ENCODE measurements at regions not wholly inside any gene's neighbourhood (a gene's known extent, or its start where the extent isn't known, plus 50 kb on each side); places are given as distances from the start of the nearest gene placed in this dataset.
"Not testable (repeated sequence)": the region's sequence is repeated elsewhere in the genome, so short reads cannot be mapped to it uniquely, and the experiment has no call there.

DNA sequence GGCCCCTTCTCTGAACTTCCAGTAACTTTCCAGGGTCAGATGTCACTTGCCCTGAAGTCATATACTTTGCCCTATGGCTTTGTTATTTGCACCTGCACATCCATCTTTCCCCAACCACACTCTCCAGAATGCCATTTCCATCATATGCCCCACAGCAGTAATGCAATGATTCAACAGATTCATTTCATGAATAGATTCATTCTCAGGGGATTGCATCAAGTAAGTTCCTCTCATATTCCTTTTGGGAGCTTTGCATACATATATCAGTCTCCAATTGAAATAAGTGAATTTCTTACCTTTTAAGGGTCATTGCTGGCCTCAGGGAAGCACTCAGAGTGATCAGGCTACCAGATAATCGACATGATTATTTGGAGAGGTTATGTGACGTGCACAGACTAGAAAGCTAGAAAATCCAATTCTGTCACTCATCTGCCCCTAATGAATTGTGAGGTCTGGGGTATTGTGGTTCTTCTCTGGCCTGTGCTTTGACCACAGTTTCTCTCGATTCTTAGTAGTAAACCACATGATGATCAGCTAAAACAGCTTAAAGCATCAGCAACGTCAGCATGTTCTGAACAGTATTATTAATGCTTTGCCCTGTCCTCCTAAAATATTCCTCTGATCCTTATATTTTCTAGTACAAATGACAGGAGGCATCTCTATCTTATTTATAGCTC is 179.9 kb downstream of the ATPSCKMT start:
- DNase-seq, result no peak

GRCh38 chr5:10065428-10066000 is 184.2 kb downstream of the ATPSCKMT start:
- no peak for DNase-seq

DNA sequence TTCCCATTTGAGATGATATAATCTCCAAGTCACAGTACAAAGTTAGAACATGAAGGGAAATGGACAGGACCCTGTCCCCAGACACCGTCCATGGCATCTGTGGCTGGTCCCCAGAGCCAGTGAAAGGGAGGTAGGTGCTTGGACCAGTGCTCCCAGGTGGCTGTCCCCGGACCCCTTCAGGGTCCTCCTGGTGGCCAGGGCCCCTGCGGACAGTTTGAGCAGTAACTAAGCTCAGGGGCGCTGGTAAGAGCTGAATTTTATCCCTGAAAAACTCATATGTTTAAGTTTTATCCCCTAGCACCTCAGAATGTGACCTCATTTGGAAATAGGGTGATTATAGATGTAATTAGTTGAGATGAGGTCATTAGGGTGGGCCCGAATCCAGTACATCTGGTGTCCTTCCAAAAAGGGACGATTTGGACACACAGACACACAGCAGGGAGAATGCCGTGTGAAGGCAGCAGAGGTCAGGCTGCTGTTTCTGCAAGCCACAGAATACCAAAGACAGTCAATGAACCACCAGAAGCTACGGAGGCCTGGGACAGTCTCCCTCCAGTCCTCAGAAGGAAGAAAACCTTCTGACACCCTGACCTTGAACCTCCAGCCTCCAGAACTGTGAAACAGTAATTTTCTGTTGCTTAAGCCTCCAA is 185.0 kb downstream of the ATPSCKMT start:
- DNase-seq, result no peak

- no peak for DNase-seq
These were observed 185.7 kb downstream of the ATPSCKMT start for GRCh38 chr5:10063997-10064396.

GRCh38 chr5:10059980-10060379 is 189.7 kb downstream of the ATPSCKMT start:
- no peak for DNase-seq

DNA sequence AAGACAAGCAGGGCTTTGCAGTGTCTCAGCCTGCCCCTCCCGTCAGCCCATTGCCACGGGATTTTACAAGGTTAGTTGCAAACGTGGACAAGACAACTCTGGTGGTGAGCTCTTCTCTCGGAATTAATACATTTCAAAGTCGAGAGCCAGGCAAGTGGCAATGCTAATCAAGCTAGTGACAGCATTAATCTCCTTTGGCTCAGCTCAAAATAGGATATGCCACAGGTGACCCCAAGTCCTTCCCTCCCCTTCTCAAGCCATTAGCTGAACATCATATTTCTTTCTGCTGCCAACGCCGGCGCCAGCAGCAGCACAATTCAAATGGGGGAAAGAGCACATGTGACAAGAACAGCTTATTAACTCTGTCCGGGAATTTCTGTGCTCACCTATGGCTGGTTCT is 190.1 kb downstream of the ATPSCKMT start:
- no peak for DNase-seq

- DNase-seq, result no peak
These were observed 192.3 kb downstream of the ATPSCKMT start for GRCh38 chr5:10057356-10057755.

GRCh38 chr5:10056228-10056760 is 193.4 kb downstream of the ATPSCKMT start:
- DNase-seq, result no peak

DNA sequence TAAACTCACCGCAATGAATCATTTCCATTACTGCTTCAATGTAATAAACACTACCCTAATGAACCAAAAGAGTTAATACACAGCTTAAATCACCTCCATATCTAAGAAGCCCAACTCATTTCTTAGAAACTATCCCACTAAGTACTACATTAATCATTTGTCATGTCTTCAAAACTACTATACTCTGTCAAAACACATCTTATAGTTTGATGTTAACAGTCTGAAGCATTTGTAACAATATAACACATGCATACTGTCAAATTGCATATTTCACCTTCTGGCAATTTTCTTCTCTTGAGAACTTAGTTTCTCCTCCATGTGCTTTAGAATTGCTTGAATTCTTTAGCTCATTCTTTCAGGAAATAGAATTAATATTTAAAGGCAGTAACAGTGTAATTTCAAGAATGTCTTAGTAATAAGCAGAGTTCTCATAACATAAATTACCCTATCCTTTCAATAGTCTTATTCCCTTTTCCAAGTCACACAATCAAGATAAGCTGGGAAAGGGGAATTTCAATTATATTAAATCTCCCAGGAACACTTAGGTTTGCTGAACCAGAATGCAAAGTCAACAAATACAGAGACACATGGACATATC is 199.7 kb downstream of the ATPSCKMT start:
- DNase-seq, result no peak

DNA sequence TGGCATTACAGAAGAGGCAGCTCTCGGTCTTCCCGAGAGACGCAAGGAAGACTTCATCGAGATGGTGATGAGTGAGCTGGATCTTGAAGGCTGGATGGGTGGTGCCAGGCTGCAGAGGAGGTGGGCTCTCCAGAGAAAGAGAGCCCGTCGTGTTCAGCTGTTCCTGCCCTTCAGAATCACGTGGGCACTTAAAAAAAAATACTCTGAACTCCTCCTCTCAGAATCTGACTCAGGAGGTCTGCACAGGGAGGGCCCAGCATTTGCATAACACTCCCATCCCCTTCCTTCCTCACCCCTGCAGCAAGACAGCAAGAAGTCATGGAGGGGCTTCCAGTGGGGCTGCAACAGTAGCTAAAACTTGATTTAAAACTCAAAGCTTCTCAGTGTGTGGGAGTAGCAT is 203.0 kb downstream of the ATPSCKMT start:
- no peak for DNase-seq

- no peak for DNase-seq
These were observed 204.3 kb downstream of the ATPSCKMT start for GRCh38 chr5:10045376-10045775.

DNA sequence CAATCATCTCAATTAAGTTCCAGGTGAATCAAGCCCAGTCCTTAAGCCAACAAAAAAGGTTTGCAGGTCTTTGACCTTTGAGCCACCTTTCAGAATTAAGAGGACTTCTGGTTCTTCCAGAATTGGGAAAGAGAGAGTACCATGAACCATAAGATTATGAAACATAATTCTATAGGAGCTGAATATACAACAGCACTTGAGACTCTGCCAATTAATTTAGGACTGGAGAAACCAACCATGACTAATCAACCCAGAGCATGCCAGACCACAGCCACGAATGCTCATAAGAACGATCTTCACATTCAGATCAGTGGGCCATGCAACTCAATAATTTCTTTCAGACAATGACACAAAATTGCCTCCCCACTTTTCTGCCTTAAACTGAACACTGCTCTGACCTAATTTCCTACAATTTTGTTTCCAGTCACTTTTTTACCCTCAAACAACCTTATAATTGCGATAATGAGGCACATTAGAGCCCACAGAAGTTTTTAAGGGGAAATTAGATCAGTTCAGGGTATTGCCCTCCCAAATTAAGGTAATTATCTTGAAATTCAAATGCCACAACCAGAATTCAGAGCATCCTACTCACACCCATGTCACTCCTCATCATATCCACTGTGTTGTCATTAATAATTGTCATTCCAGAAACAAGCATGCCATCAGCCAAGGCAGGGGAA is 213.4 kb downstream of the ATPSCKMT start:
- DNase-seq, result peak; percentile 65

DNA sequence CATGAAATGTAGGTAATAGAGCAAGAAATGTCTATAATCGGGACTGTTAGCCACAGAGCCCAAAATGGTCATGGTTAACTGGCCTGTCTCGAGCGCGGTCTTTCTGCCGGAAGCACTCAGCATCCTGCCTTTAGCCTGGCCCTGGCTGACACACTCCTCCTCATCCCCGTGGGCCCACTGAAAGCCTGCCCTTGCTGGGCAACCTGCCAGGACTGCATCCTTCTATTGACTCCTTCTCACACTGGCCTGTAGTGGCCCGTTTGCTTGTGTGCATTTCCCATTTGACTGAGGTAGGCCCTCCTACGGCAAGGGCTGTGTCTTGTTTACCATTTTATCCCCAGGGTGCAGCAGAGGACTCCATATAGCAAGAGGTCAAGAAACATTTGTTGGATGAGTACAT is 215.7 kb downstream of the ATPSCKMT start:
- DNase-seq, result no peak

DNA sequence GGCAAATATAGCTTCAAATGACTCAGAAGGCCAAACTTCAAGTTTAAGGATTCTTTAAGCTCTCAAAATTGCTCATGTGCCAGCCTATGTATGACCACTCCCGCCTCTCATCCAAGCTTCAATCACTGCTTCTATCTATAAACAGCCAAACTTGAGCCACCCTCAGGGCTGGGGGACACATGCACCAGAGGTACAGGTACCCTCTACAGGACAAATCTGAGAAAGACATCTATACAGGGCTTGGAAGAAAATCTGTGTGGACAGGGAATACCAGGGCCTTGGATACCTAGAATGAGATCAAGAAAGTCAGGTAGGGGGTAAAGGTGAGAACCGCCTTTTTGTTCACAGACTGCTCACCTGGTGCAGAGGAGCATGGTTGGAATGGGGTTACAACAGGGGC is 217.9 kb downstream of the ATPSCKMT start:
- no peak for DNase-seq

DNA sequence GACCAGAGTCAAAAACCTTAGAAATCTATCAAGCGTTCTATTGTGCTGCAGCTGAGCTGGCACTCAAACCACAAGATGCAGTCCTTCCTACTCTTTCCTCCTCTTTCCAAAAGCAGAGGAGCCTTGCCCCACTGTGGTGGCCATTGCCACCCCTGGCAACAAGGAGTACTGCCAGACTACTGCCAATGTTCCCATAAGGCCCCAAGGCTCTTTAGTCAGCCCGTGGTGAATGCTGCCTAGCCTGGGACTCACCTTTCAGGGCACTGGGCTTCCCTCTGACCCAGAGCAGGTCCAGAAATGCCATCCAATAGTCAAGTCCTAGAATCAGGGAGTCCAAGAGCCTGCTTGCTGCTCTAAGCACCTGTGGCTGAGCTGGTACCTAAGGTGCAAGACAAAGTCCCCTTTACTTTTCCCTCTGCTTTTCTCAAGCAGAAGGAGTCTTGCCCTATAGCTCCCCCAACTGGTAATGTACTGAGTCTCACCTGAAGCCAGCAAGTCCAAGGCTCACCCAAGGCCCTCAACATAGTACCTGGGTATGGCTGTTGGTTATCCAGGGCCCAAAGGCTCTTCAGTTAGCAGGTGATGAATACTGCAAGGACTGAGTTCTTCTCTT is 219.4 kb downstream of the ATPSCKMT start:
- DNase-seq, result peak; percentile 50

DNA sequence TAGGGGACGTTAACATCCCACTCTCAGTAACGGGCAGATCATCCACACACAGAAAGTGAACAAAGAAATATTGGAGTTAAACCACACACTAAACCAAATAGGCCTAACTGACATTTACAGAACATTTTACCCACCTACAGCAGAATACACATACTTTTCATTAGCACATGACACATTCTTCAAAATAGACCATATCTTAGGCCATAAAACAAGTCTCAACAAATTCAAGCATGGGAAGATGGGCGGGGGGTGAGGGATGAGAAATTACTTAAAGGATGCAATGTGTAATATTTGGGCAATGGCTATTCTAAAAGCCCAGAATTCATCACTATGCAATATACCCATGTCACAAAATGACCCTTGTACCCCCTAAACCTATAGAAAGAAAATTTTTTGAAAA is 226.2 kb downstream of the ATPSCKMT start:
- DNase-seq, result no peak

DNA sequence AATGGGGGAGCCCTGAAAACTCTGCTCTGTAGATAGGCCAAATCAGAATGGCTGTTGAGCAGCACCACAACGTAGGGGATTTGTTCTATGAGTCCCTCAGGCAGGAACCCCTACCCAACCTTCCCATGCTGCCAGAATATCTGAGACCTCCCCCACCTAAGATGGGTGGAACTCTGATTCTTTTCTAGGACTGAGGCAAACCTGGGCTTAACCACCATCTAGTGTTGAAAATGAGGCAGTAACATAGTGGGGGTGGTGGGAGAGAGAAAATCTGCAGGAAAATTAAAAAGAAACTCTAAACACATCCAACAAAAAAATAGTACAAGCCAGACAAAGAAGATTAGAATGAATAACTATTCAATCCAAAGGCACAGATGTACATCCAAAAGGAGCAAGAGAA is 228.4 kb downstream of the ATPSCKMT start:
- DNase-seq, result no peak

- DNase-seq, result no peak
These were observed 230.5 kb downstream of the ATPSCKMT start for GRCh38 chr5:10019236-10019635.

- DNase-seq, result peak; percentile 87
These were observed 231.3 kb downstream of the ATPSCKMT start for GRCh38 chr5:10018201-10019069.

DNA sequence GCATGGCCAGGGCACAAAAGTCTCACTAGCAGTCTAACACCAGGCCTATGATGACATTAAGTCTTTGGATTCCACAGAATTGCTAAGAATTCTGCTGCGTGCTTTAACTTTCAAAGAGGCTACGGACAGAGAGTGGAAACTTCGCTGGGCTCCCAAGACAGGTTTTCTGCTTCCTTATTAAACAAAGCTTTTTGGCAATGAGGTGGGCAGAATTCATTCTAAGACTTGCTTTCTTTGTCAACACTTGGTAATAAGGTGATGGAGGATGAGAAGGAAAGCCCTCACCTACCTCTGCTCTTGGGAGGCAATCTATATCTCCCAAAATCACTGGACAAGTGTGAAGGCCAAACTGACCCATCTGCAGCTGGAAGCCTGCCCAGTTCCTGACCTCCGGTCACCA is 231.9 kb downstream of the ATPSCKMT start:
- DNase-seq, result no peak

GRCh38 chr5:10016559-10016958 is 233.1 kb downstream of the ATPSCKMT start:
- peak; percentile 33 for DNase-seq

DNA sequence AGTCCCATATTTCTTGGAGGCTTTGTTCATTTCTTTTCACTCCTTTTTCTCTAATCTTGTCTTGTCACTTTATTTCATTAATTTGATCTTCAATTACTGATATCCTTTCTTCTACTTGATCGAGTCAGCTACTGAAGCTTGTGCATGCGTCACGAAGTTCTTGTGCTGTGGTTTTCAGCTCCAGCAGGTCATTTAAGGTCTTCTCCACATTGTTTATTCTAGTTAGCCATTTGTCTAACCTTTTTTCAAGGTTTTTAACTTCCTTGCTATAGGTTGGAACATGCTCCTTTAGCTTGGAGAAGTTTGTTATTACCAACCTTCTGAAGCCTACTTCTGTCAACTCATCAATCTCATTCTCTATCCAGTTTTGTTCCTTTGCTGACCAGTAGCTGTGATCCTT is 234.0 kb downstream of the ATPSCKMT start:
- DNase-seq, result not testable (repeated sequence)
